Thoracic aorta (tissue), 2 donors: ENCODE measurements at regions not wholly inside any gene's neighbourhood (a gene's known extent, or its start where the extent isn't known, plus 50 kb on each side); places are given as distances from the start of the nearest gene placed in this dataset.

Source experiments
- ATAC-seq: fragments of 150-250 bp; one replicate; pipeline ENCODE4 v1.8.0; 2017; ENCODE audit warnings: low read depth; ENCODE audit not compliant: insufficient number of reproducible peaks, low FRiP score
- DNase-seq: peaks from one replicate; pipeline ENCODE4 v3.0.0-alpha.2; 2020; ENCODE audit warnings: low spot score
- H3K27ac ChIP-seq, 2 donors: fragments of 200-600 bp; sonication (generic); 1 replicate in 1 of 2; 2 replicates in 1 of 2; pipeline ENCODE4 v1.5.1; 2016; ENCODE audit warnings: mild to moderate bottlenecking in 2 of 2, moderate library complexity in 2 of 2
- H3K27me3 ChIP-seq: fragments of 200-600 bp; sonication (generic); replicated peaks from 2 replicates; pipeline ENCODE4 v1.6.0; 2016; ENCODE audit warnings: mild to moderate bottlenecking; ENCODE audit not compliant: insufficient read depth
- H3K36me3 ChIP-seq: fragments of 200-600 bp; sonication (generic); one replicate; pipeline ENCODE4 v1.5.1; 2016
- H3K4me1 ChIP-seq, 2 donors: fragments of 200-600 bp; sonication (generic); 1 replicate in 1 of 2; 2 replicates in 1 of 2; pipeline versions ENCODE4 v1.5.1 to v1.6.0; 2016; ENCODE audit warnings: low read depth in 2 of 2, mild to moderate bottlenecking in 1 of 2; ENCODE audit not compliant: control insufficient read depth in 1 of 2
- H3K4me3 ChIP-seq: fragments of 200-600 bp; sonication (generic); 2 replicates; pipeline ENCODE4 v1.5.1; 2016; ENCODE audit warnings: mild to moderate bottlenecking
- H3K9me3 ChIP-seq: fragments of 200-600 bp; sonication (generic); 2 replicates; pipeline ENCODE4 v1.5.1; 2016
- CTCF ChIP-seq: fragments of 200-600 bp; sonication (generic); IDR thresholded peaks from one replicate; pipeline ENCODE4 v1.5.1; 2019; ENCODE audit warnings: antibody characterized with exemption

- Histone ChIP-seq H3K36me3 (no peaks in the 10 kb centered on the region), H3K27me3 (no peaks in the 10 kb centered on the region), H3K4me1 (peaks cover 0 to 4% of the 10 kb centered on the region in 2 donors), H3K27ac (no peak overlapping the region), H3K4me3 (no peak overlapping the region), H3K9me3 (no peaks in the 10 kb centered on the region)
- no peak for ATAC-seq
- DNase-seq = no peak
- no peak for TF ChIP-seq CTCF
These were observed 515.0 kb downstream of the EFNA5 start for GRCh38 chr5:107155707-107156106.

- TF ChIP-seq CTCF = no peak
- Histone ChIP-seq H3K9me3 (no peaks in the 10 kb centered on the region), H3K27me3 (no peaks in the 10 kb centered on the region), H3K4me1 (peaks cover 0 to 4% of the 10 kb centered on the region in 2 donors), H3K4me3 (no peak overlapping the region), H3K27ac (no peak overlapping the region), H3K36me3 (no peaks in the 10 kb centered on the region)
- ATAC-seq (no peak), DNase-seq (no peak)
These were observed 516.1 kb downstream of the EFNA5 start for GRCh38 chr5:107154593-107154992.

- ATAC-seq = no peak
- Histone ChIP-seq H3K4me1 (peaks cover 0 to 4% of the 10 kb centered on the region in 2 donors), H3K9me3 (no peaks in the 10 kb centered on the region), H3K27ac (no peak overlapping the region), H3K36me3 (no peaks in the 10 kb centered on the region), H3K4me3 (no peak overlapping the region), H3K27me3 (no peaks in the 10 kb centered on the region)
- no peak for DNase-seq
- TF ChIP-seq CTCF = no peak
These were observed 517.5 kb downstream of the EFNA5 start for GRCh38 chr5:107153283-107153682.

- no peak for DNase-seq
- ATAC-seq = no peak
- Histone ChIP-seq H3K4me1 (peaks cover 0 to 4% of the 10 kb centered on the region in 2 donors), H3K27me3 (no peaks in the 10 kb centered on the region), H3K27ac (no peak overlapping the region), H3K36me3 (no peaks in the 10 kb centered on the region), H3K9me3 (no peaks in the 10 kb centered on the region), H3K4me3 (no peak overlapping the region)
- TF ChIP-seq CTCF = no peak
These were observed 521.3 kb downstream of the EFNA5 start for GRCh38 chr5:107149243-107150005.

- no peaks in the 10 kb centered on the region for H3K36me3 ChIP-seq
- peaks cover 0 to 3% of the 10 kb centered on the region in 2 donors for H3K4me1 ChIP-seq
- no peak for ATAC-seq
- no peak for DNase-seq
- no peaks in the 10 kb centered on the region for H3K27me3 ChIP-seq
- no peak overlapping the region for H3K4me3 ChIP-seq
- no peak overlapping the region for H3K27ac ChIP-seq
- TF ChIP-seq CTCF = no peak
- H3K9me3 ChIP-seq = no peaks in the 10 kb centered on the region
These were observed 523.1 kb downstream of the EFNA5 start for GRCh38 chr5:107147589-107147988.
